HEK293 (cell line): ENCODE measurements at regions not wholly inside any gene's neighbourhood (a gene's known extent, or its start where the extent isn't known, plus 50 kb on each side); places are given as distances from the start of the nearest gene placed in this dataset.
A peak's percentile ranks its signal among the peaks of the same experiment; 100 is the strongest.
"Not testable (repeated sequence)": the region's sequence is repeated elsewhere in the genome, so short reads cannot be mapped to it uniquely, and the experiment has no call there.

Source experiments
- CTCF ChIA-PET: fragments of 350-600 bp; formaldehyde crosslinking; extraction: SDS; loops from one replicate; lab custom pipeline; 2021; ENCODE audit warnings: antibody characterized with exemption; lab: Yijun Ruan, JAX
- POLR2A ChIA-PET: fragments of 300-600 bp; formaldehyde crosslinking; extraction: SDS; loops from one replicate; lab custom pipeline; 2020; ENCODE audit warnings: antibody characterized with exemption, inconsistent platforms; lab: Yijun Ruan, JAX
- H3K27ac ChIP-seq: fragments of 200-500 bp; sonication (Bioruptor generic); 2 replicates; pipeline ENCODE4 v1.5.1; 2014; ENCODE audit warnings: low read depth, low read length, control low read depth, inconsistent platforms; ENCODE audit errors: extremely low read depth
- H3K36me3 ChIP-seq, 2 experiments: fragments of 200-500 bp in 1 of 2; sonication (Bioruptor generic) in 1 of 2; 1 replicate in 1 of 2; 2 replicates in 1 of 2; pipeline ENCODE4 v1.5.1; 2014 to 2017; ENCODE audit warnings: inconsistent platforms in 2 of 2, low read length in 2 of 2; ENCODE audit not compliant: control insufficient read depth in 2 of 2, insufficient read depth in 1 of 2
- H3K4me1 ChIP-seq: fragments of 200-500 bp; sonication (Bioruptor generic); 2 replicates; pipeline ENCODE4 v1.5.1; 2014; ENCODE audit warnings: mild to moderate bottlenecking, low read length, inconsistent platforms; ENCODE audit not compliant: control insufficient read depth, insufficient read depth
- H3K4me3 ChIP-seq: 2 replicates; pipeline ENCODE4 v1.5.1; 2011; ENCODE audit warnings: low read depth, mild to moderate bottlenecking, control low read depth, low read length, moderate library complexity
- H3K9me3 ChIP-seq: fragments of 200-500 bp; sonication (Bioruptor generic); 2 replicates; pipeline ENCODE4 v1.5.1; 2014; ENCODE audit warnings: low read depth, low read length, inconsistent platforms; ENCODE audit not compliant: control insufficient read depth, insufficient read depth
- CTCF ChIP-seq: fragments of 450-650 bp; formaldehyde crosslinking; IDR thresholded peaks from 2 replicates; pipeline ENCODE4 v1.5.1; 2016; ENCODE audit warnings: missing biosample characterization, missing genetic modification characterization
- HIC1 ChIP-seq: fragments of 450-650 bp; formaldehyde crosslinking; IDR thresholded peaks from 2 replicates; pipeline ENCODE4 v1.5.1; 2016; ENCODE audit warnings: missing biosample characterization, missing genetic modification characterization
- PRDM4 ChIP-seq: fragments of 450-650 bp; formaldehyde crosslinking; IDR thresholded peaks from 2 replicates; pipeline ENCODE4 v1.5.1; 2017; ENCODE audit warnings: missing biosample characterization, missing genetic modification characterization
- SETDB1 ChIP-seq: IDR thresholded peaks from one replicate; pipeline ENCODE4 v1.6.1; 2017; ENCODE audit warnings: mild to moderate bottlenecking, low read length, moderate library complexity, mixed read lengths; ENCODE audit not compliant: insufficient read length
- ZNF140 ChIP-seq: fragments of 450-650 bp; formaldehyde crosslinking; IDR thresholded peaks from 2 replicates; pipeline ENCODE4 v1.5.1; 2016; ENCODE audit warnings: missing biosample characterization, missing genetic modification characterization
- ZNF184 ChIP-seq: fragments of 450-650 bp; IDR thresholded peaks from 2 replicates; pipeline ENCODE4 v1.5.1; 2018; ENCODE audit warnings: missing biosample characterization, mild to moderate bottlenecking, missing genetic modification characterization
- ZNF2 ChIP-seq: fragments of 450-650 bp; formaldehyde crosslinking; IDR thresholded peaks from 2 replicates; pipeline ENCODE4 v1.5.1; 2016; ENCODE audit warnings: missing biosample characterization, missing genetic modification characterization
- ZNF211 ChIP-seq: fragments of 450-650 bp; formaldehyde crosslinking; IDR thresholded peaks from 2 replicates; pipeline ENCODE4 v1.5.1; 2016; ENCODE audit warnings: low read depth, missing biosample characterization, missing genetic modification characterization
- ZNF239 ChIP-seq: fragments of 450-650 bp; formaldehyde crosslinking; IDR thresholded peaks from 2 replicates; pipeline ENCODE4 v1.5.1; 2016; ENCODE audit warnings: missing biosample characterization, missing genetic modification characterization
- ZNF24 ChIP-seq: fragments of 450-650 bp; formaldehyde crosslinking; IDR thresholded peaks from 2 replicates; pipeline ENCODE4 v1.5.1; 2016; ENCODE audit warnings: missing biosample characterization, missing genetic modification characterization
- ZNF335 ChIP-seq: fragments of 450-650 bp; formaldehyde crosslinking; conservative IDR thresholded peaks from 2 replicates; pipeline ENCODE4 v1.5.1; 2016; ENCODE audit warnings: missing biosample characterization, missing genetic modification characterization
- ZNF354C ChIP-seq: fragments of 450-650 bp; formaldehyde crosslinking; IDR thresholded peaks from 2 replicates; pipeline ENCODE4 v1.5.1; 2016; ENCODE audit warnings: missing biosample characterization, missing genetic modification characterization, low read depth, borderline replicate concordance
- ZNF473 ChIP-seq: fragments of 450-650 bp; formaldehyde crosslinking; IDR thresholded peaks from 2 replicates; pipeline ENCODE4 v1.5.1; 2017; ENCODE audit warnings: missing biosample characterization, missing genetic modification characterization
- ZNF610 ChIP-seq: fragments of 450-650 bp; formaldehyde crosslinking; IDR thresholded peaks from 2 replicates; pipeline ENCODE4 v1.5.1; 2016; ENCODE audit warnings: missing biosample characterization, missing genetic modification characterization, borderline replicate concordance
- ZNF621 ChIP-seq: fragments of 450-650 bp; formaldehyde crosslinking; IDR thresholded peaks from 2 replicates; pipeline ENCODE4 v1.5.1; 2017; ENCODE audit warnings: missing biosample characterization, missing genetic modification characterization
- ZNF677 ChIP-seq: fragments of 450-650 bp; IDR thresholded peaks from 2 replicates; pipeline ENCODE4 v1.5.0; 2018; ENCODE audit warnings: missing biosample characterization, mild to moderate bottlenecking, missing genetic modification characterization, moderate library complexity
- ZNF704 ChIP-seq: fragments of 450-650 bp; formaldehyde crosslinking; IDR thresholded peaks from 2 replicates; pipeline ENCODE4 v1.5.1; 2016; ENCODE audit warnings: missing biosample characterization, missing genetic modification characterization
- TF ChIP-seq, protein P1 (sequence below): fragments of 450-650 bp; formaldehyde crosslinking; IDR thresholded peaks from 2 replicates; pipeline ENCODE4 v1.5.1; 2017; ENCODE audit warnings: missing biosample characterization, missing genetic modification characterization
- TF ChIP-seq, protein P2 (sequence below): fragments of 450-650 bp; formaldehyde crosslinking; IDR thresholded peaks from 2 replicates; pipeline ENCODE4 v1.5.1; 2016; ENCODE audit warnings: missing biosample characterization, missing genetic modification characterization

DNA sequence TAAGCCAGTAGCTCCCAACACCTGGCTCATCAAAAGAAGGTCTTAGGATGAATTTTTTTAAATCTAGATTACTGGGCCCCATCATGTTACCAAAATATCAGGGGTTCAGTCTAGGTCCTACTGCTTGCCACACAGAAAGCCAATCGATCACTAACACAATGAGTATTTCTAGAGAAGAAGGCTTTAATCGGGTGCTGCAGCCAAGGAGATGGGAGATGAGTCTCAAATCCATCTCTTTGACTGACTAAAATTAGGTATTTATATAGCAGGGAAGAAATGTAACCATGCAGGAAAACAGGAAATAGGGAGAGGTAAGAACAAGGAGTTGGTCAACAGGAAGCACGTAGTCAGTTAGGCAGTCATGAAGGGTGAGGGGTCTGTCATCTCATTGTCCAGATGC is 288.2 kb downstream of the CEP170 start (continued):
- TF ChIP-seq CTCF (tag by site-specific recombination) (no peak), PRDM4 (no peak), ZNF140 (tag by site-specific recombination) (no peak)

GRCh38 chr1:242959397-242959796 is 295.7 kb downstream of the CEP170 start:
- H3K27ac ChIP-seq, H3K9me3 ChIP-seq, H3K4me3 ChIP-seq, CTCF ChIA-PET, H3K4me1 ChIP-seq, POLR2A ChIA-PET, H3K36me3 ChIP-seq: not testable (repeated sequence)
- peak; percentile 91 for TF ChIP-seq ZNF184 (tag by site-specific recombination)

- H3K27ac ChIP-seq, H3K4me3 ChIP-seq, H3K36me3 ChIP-seq, H3K4me1 ChIP-seq, H3K9me3 ChIP-seq: not testable (repeated sequence)
- CTCF ChIA-PET = interaction anchor here (0.6 kb wide), 1 partner anchor 1045 kb away, joined by 6 read pairs; no protein-coding TSS in a partner anchor
- POLR2A ChIA-PET = interaction anchor here (0.5 kb wide), 1 partner anchor 307 kb away, joined by 3 read pairs; no protein-coding TSS in a partner anchor
Measured at GRCh38 chr1:242954945-242955344, 300.1 kb downstream of the CEP170 start.

- Histone ChIP-seq H3K4me1 (no peaks in the 10 kb centered on the region), H3K9me3 (no peaks in the 10 kb centered on the region), H3K27ac (no peak overlapping the region), H3K36me3 (no peaks in the 10 kb centered on the region), H3K4me3 (no peak overlapping the region)
- CTCF ChIA-PET = no interaction called here
- POLR2A ChIA-PET = no interaction called here
- no peak for TF ChIP-seq ZNF2 (tag by site-specific recombination)
- no peak for TF ChIP-seq ZNF24 (tag by site-specific recombination)
- no peak for TF ChIP-seq ZNF610 (tag by site-specific recombination)
- TF ChIP-seq, protein P1, sequence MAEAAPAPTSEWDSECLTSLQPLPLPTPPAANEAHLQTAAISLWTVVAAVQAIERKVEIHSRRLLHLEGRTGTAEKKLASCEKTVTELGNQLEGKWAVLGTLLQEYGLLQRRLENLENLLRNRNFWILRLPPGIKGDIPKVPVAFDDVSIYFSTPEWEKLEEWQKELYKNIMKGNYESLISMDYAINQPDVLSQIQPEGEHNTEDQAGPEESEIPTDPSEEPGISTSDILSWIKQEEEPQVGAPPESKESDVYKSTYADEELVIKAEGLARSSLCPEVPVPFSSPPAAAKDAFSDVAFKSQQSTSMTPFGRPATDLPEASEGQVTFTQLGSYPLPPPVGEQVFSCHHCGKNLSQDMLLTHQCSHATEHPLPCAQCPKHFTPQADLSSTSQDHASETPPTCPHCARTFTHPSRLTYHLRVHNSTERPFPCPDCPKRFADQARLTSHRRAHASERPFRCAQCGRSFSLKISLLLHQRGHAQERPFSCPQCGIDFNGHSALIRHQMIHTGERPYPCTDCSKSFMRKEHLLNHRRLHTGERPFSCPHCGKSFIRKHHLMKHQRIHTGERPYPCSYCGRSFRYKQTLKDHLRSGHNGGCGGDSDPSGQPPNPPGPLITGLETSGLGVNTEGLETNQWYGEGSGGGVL = no peak
- no peak for TF ChIP-seq ZNF335
- TF ChIP-seq ZNF677 (tag by site-specific recombination) = no peak
- TF ChIP-seq HIC1 (tag by site-specific recombination) = no peak
- no peak for TF ChIP-seq ZNF704
- no peak for TF ChIP-seq ZNF354C (tag by site-specific recombination)
- TF ChIP-seq, protein P2, sequence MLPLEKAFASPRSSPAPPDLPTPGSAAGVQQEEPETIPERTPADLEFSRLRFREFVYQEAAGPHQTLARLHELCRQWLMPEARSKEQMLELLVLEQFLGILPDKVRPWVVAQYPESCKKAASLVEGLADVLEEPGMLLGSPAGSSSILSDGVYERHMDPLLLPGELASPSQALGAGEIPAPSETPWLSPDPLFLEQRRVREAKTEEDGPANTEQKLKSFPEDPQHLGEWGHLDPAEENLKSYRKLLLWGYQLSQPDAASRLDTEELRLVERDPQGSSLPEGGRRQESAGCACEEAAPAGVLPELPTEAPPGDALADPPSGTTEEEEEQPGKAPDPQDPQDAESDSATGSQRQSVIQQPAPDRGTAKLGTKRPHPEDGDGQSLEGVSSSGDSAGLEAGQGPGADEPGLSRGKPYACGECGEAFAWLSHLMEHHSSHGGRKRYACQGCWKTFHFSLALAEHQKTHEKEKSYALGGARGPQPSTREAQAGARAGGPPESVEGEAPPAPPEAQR (tag by site-specific recombination) = no peak
- no peak for TF ChIP-seq ZNF621 (tag by site-specific recombination)
- TF ChIP-seq ZNF239 (tag by site-specific recombination) = no peak
- no peak for TF ChIP-seq ZNF473 (tag by site-specific recombination)
- no peak for TF ChIP-seq ZNF211 (tag by site-specific recombination)
- TF ChIP-seq SETDB1 = no peak
Measured at GRCh38 chr1:242946206-242946605, 308.9 kb downstream of the CEP170 start.
